ENCODE measurements at regions not wholly inside any gene's neighbourhood (a gene's known extent, or its start where the extent isn't known, plus 50 kb on each side); places are given as distances from the start of the nearest gene placed in this dataset.

GRCh38 chr20:11469795-11470435 lies 447.8 kb upstream of the BTBD3 start:
- no peak for TF ChIP-seq CTCF (IDR thresholded peaks at IDR 0.05)
- H3K27ac Mint-ChIP-seq (ENCODE audit: unreplicated experiment): no peak overlapping the region
- H3K4me3 Mint-ChIP-seq (ENCODE audit: unreplicated experiment): no peak overlapping the region
- DNase-seq (ENCODE audit: low spot score): no peak
- H3K9me3 Mint-ChIP-seq (ENCODE audit: low read depth): no peaks in the 10 kb centered on the region
- H3K27me3 Mint-ChIP-seq (ENCODE audit: low read depth): no peaks in the 10 kb centered on the region
- peaks cover 17% of the 10 kb centered on the region for H3K4me1 Mint-ChIP-seq (ENCODE audit: low read depth)
- H3K36me3 Mint-ChIP-seq (ENCODE audit: low read depth): no peaks in the 10 kb centered on the region

GRCh38 chr20:11473983-11474382 lies 443.7 kb upstream of the BTBD3 start:
- peaks cover 27% of the 10 kb centered on the region for H3K9me3 Mint-ChIP-seq (ENCODE audit: low read depth)
- no peak overlapping the region for H3K27ac Mint-ChIP-seq (ENCODE audit: unreplicated experiment)
- TF ChIP-seq CTCF (IDR thresholded peaks at IDR 0.05): no peak
- DNase-seq (ENCODE audit: low spot score): no peak
- H3K36me3 Mint-ChIP-seq (ENCODE audit: low read depth): peaks cover 9% of the 10 kb centered on the region
- H3K4me3 Mint-ChIP-seq (ENCODE audit: unreplicated experiment): no peak overlapping the region
- peaks cover 9% of the 10 kb centered on the region for H3K4me1 Mint-ChIP-seq (ENCODE audit: low read depth)
- H3K27me3 Mint-ChIP-seq (ENCODE audit: low read depth): no peaks in the 10 kb centered on the region

- H3K36me3 Mint-ChIP-seq (ENCODE audit: low read depth): peaks cover 2% of the 10 kb centered on the region
- H3K4me3 Mint-ChIP-seq (ENCODE audit: unreplicated experiment): no peak overlapping the region
- H3K4me1 Mint-ChIP-seq (ENCODE audit: low read depth): peaks cover 7% of the 10 kb centered on the region
- DNase-seq (ENCODE audit: low spot score): no peak
- TF ChIP-seq CTCF (IDR thresholded peaks at IDR 0.05): no peak
- H3K9me3 Mint-ChIP-seq (ENCODE audit: low read depth): peaks cover 3% of the 10 kb centered on the region
- H3K27me3 Mint-ChIP-seq (ENCODE audit: low read depth): no peaks in the 10 kb centered on the region
- no peak overlapping the region for H3K27ac Mint-ChIP-seq (ENCODE audit: unreplicated experiment)
Observed at GRCh38 chr20:11483697-11484096, 434.0 kb upstream of the BTBD3 start.

GRCh38 chr20:11484479-11484878 lies 433.2 kb upstream of the BTBD3 start:
- no peak overlapping the region for H3K4me3 Mint-ChIP-seq (ENCODE audit: unreplicated experiment)
- no peak overlapping the region for H3K27ac Mint-ChIP-seq (ENCODE audit: unreplicated experiment)
- no peaks in the 10 kb centered on the region for H3K27me3 Mint-ChIP-seq (ENCODE audit: low read depth)
- no peak for TF ChIP-seq CTCF (IDR thresholded peaks at IDR 0.05)
- H3K36me3 Mint-ChIP-seq (ENCODE audit: low read depth): no peaks in the 10 kb centered on the region
- DNase-seq (ENCODE audit: low spot score): no peak
- H3K9me3 Mint-ChIP-seq (ENCODE audit: low read depth): no peaks in the 10 kb centered on the region
- peaks cover 14% of the 10 kb centered on the region for H3K4me1 Mint-ChIP-seq (ENCODE audit: low read depth)

- Mint-ChIP-seq H3K9me3 (ENCODE audit: low read depth) (no peaks in the 10 kb centered on the region), H3K4me1 (ENCODE audit: low read depth) (peaks cover 15% of the 10 kb centered on the region), H3K27ac (ENCODE audit: unreplicated experiment) (no peak overlapping the region), H3K4me3 (ENCODE audit: unreplicated experiment) (no peak overlapping the region), H3K27me3 (ENCODE audit: low read depth) (no peaks in the 10 kb centered on the region), H3K36me3 (ENCODE audit: low read depth) (no peaks in the 10 kb centered on the region)
- TF ChIP-seq CTCF (IDR thresholded peaks at IDR 0.05): no peak
- no peak for DNase-seq (ENCODE audit: low spot score)
Observed at GRCh38 chr20:11492386-11492785, 425.3 kb upstream of the BTBD3 start.
